ENCODE measurements at regions not wholly inside any gene's neighbourhood (a gene's known extent, or its start where the extent isn't known, plus 50 kb on each side); places are given as distances from the start of the nearest gene placed in this dataset.

DNA sequence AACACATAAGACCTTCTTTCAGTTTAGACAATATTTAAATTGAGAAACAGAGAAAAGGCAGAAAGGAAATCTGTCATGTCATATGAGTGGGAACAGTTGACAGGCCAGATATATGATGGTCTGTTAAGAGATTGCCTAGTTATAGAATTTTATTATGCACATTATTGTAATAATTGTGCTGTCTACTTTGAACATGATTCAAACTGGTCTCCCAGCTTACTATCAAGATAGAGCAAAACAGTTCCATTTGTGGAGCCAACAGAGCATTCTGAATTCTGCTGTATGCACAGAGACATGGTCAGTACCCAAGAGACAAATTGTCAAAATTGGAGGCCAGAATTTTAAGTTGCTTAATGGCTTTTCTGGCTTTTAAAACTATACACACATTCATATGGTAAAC is 139.4 kb downstream of the FBXO8 start:
- no peak for DNase-seq (ENCODE audit: low spot score)
- Mint-ChIP-seq H3K36me3 (ENCODE audit: low read depth) (no peaks in the 10 kb centered on the region), H3K4me1 (ENCODE audit: low read depth) (no peaks in the 10 kb centered on the region), H3K4me3 (ENCODE audit: low read depth) (no peak overlapping the region), H3K9me3 (no peaks in the 10 kb centered on the region), H3K27ac (no peak overlapping the region), H3K27me3 (ENCODE audit: low read depth) (peaks cover 1% of the 10 kb centered on the region)
- intact Hi-C loops (cut with micrococcal nuclease), result no loop called here

GRCh38 chr4:174141876-174142275 is 141.6 kb downstream of the FBXO8 start:
- Mint-ChIP-seq H3K4me3 (ENCODE audit: low read depth) (no peak overlapping the region), H3K36me3 (ENCODE audit: low read depth) (no peaks in the 10 kb centered on the region), H3K4me1 (ENCODE audit: low read depth) (no peaks in the 10 kb centered on the region), H3K27ac (no peak overlapping the region), H3K9me3 (no peaks in the 10 kb centered on the region), H3K27me3 (ENCODE audit: low read depth) (no peaks in the 10 kb centered on the region)
- no peak for DNase-seq (ENCODE audit: low spot score)
- intact Hi-C loops (cut with micrococcal nuclease), result no loop called here

- Mint-ChIP-seq H3K4me3 (ENCODE audit: low read depth) (no peak overlapping the region), H3K27ac (no peak overlapping the region), H3K27me3 (ENCODE audit: low read depth) (no peaks in the 10 kb centered on the region), H3K9me3 (no peaks in the 10 kb centered on the region), H3K4me1 (ENCODE audit: low read depth) (no peaks in the 10 kb centered on the region), H3K36me3 (ENCODE audit: low read depth) (no peaks in the 10 kb centered on the region)
- DNase-seq (ENCODE audit: low spot score), result no peak
- intact Hi-C loops (cut with micrococcal nuclease), result no loop called here
Observed at GRCh38 chr4:174138616-174139015, 144.9 kb downstream of the FBXO8 start.

GRCh38 chr4:174137698-174138097 is 145.8 kb downstream of the FBXO8 start:
- Mint-ChIP-seq H3K9me3 (no peaks in the 10 kb centered on the region), H3K27me3 (ENCODE audit: low read depth) (no peaks in the 10 kb centered on the region), H3K4me3 (ENCODE audit: low read depth) (no peak overlapping the region), H3K36me3 (ENCODE audit: low read depth) (no peaks in the 10 kb centered on the region), H3K27ac (no peak overlapping the region), H3K4me1 (ENCODE audit: low read depth) (no peaks in the 10 kb centered on the region)
- DNase-seq (ENCODE audit: low spot score), result no peak
- intact Hi-C loops (cut with micrococcal nuclease), result no loop called here

DNA sequence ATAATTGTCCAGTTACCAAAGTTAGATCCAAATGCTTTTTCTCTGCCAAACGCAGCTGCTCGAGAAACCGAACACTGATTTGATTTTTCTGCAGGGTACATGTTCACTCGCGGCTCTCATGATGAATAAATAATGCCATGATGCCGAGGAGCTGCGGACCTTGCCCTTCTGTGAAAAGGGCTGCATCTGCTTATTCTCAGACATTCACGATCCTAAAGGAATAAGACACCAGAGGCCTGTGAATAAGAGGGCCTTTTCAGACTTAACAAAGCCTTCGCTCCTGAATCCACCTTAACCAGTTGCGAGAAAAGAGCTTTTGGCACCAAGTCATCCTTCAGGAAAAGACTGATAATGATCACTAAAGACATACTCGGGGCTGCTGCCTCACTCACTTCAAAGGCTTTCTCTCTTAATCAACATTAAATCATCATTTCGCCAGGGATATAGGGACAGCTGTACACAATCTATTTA is 147.5 kb downstream of the FBXO8 start:
- H3K9me3 Mint-ChIP-seq, result no peaks in the 10 kb centered on the region
- DNase-seq (ENCODE audit: low spot score), result no peak
- H3K4me1 Mint-ChIP-seq (ENCODE audit: low read depth), result no peaks in the 10 kb centered on the region
- H3K4me3 Mint-ChIP-seq (ENCODE audit: low read depth), result no peak overlapping the region
- H3K27me3 Mint-ChIP-seq (ENCODE audit: low read depth), result no peaks in the 10 kb centered on the region
- H3K27ac Mint-ChIP-seq, result no peak overlapping the region
- no peaks in the 10 kb centered on the region for H3K36me3 Mint-ChIP-seq (ENCODE audit: low read depth)
- intact Hi-C loops (cut with micrococcal nuclease), result no loop called here

DNA sequence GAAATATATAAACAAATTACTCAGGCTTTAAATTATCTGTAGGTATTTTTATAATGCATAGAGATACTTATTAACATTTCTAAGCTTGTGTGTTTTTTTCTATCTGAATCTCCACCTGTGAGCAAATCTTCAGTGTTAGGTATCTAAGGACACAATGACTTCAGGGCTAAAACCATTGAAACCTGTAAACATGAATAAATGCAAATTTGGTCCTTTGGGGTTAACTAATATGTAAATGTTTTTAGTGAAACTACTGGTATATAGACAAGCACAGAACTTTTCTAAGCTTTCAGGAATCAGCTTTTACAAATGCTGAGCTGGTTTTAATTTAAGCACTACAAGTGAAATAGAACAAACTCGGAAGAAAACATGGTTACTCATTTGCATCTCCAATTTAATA is 147.9 kb downstream of the FBXO8 start:
- no peaks in the 10 kb centered on the region for H3K4me1 Mint-ChIP-seq (ENCODE audit: low read depth)
- intact Hi-C loops (cut with micrococcal nuclease), result no loop called here
- no peak for DNase-seq (ENCODE audit: low spot score)
- no peaks in the 10 kb centered on the region for H3K36me3 Mint-ChIP-seq (ENCODE audit: low read depth)
- H3K27me3 Mint-ChIP-seq (ENCODE audit: low read depth), result no peaks in the 10 kb centered on the region
- H3K4me3 Mint-ChIP-seq (ENCODE audit: low read depth), result no peak overlapping the region
- H3K27ac Mint-ChIP-seq, result no peak overlapping the region
- no peaks in the 10 kb centered on the region for H3K9me3 Mint-ChIP-seq

GRCh38 chr4:174134361-174134760 is 149.1 kb downstream of the FBXO8 start:
- H3K27ac Mint-ChIP-seq, result no peak overlapping the region
- DNase-seq (ENCODE audit: low spot score), result no peak
- H3K36me3 Mint-ChIP-seq (ENCODE audit: low read depth), result no peaks in the 10 kb centered on the region
- no peak overlapping the region for H3K4me3 Mint-ChIP-seq (ENCODE audit: low read depth)
- H3K4me1 Mint-ChIP-seq (ENCODE audit: low read depth), result no peaks in the 10 kb centered on the region
- intact Hi-C loops (cut with micrococcal nuclease), result no loop called here
- H3K9me3 Mint-ChIP-seq, result no peaks in the 10 kb centered on the region
- no peaks in the 10 kb centered on the region for H3K27me3 Mint-ChIP-seq (ENCODE audit: low read depth)

GRCh38 chr4:174133551-174133950 is 149.9 kb downstream of the FBXO8 start:
- Mint-ChIP-seq H3K4me3 (ENCODE audit: low read depth) (no peak overlapping the region), H3K9me3 (no peaks in the 10 kb centered on the region), H3K27me3 (ENCODE audit: low read depth) (no peaks in the 10 kb centered on the region), H3K4me1 (ENCODE audit: low read depth) (no peaks in the 10 kb centered on the region), H3K36me3 (ENCODE audit: low read depth) (no peaks in the 10 kb centered on the region), H3K27ac (no peak overlapping the region)
- no peak for DNase-seq (ENCODE audit: low spot score)
- intact Hi-C loops (cut with micrococcal nuclease), result no loop called here

DNA sequence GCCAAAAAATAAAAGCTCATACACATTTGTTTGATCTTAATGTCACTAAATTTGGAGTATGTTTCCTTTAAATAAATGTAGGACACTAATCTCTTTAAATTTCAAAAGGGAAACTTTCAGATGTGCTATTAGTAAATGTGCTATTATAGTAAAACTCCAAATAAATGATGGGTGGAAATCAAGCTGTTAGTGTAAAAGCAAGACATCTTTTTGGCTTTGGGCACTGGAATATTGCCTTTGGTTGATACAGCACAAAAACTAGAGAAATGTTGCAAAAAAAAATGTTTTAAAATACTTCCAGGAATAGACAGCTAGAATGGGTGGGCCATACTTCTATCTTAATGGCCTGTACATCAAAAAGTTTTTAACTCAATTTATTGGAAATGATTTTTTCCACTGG is 151.6 kb downstream of the FBXO8 start:
- no peaks in the 10 kb centered on the region for H3K9me3 Mint-ChIP-seq
- no peaks in the 10 kb centered on the region for H3K36me3 Mint-ChIP-seq (ENCODE audit: low read depth)
- no peaks in the 10 kb centered on the region for H3K27me3 Mint-ChIP-seq (ENCODE audit: low read depth)
- H3K27ac Mint-ChIP-seq, result no peak overlapping the region
- no peak overlapping the region for H3K4me3 Mint-ChIP-seq (ENCODE audit: low read depth)
- DNase-seq (ENCODE audit: low spot score), result no peak
- intact Hi-C loops (cut with micrococcal nuclease), result no loop called here
- no peaks in the 10 kb centered on the region for H3K4me1 Mint-ChIP-seq (ENCODE audit: low read depth)

- intact Hi-C loops (cut with micrococcal nuclease), result no loop called here
- DNase-seq (ENCODE audit: low spot score), result no peak
- H3K27me3 Mint-ChIP-seq (ENCODE audit: low read depth), result peaks cover 12% of the 10 kb centered on the region
- no peak overlapping the region for H3K27ac Mint-ChIP-seq
- H3K4me3 Mint-ChIP-seq (ENCODE audit: low read depth), result no peak overlapping the region
- H3K9me3 Mint-ChIP-seq, result no peaks in the 10 kb centered on the region
- peaks cover 4% of the 10 kb centered on the region for H3K4me1 Mint-ChIP-seq (ENCODE audit: low read depth)
- no peaks in the 10 kb centered on the region for H3K36me3 Mint-ChIP-seq (ENCODE audit: low read depth)
Observed at GRCh38 chr4:174122705-174123104, 160.8 kb downstream of the FBXO8 start.

GRCh38 chr4:174120446-174121295 is 162.8 kb downstream of the FBXO8 start:
- no peak for DNase-seq (ENCODE audit: low spot score)
- intact Hi-C loops (cut with micrococcal nuclease), result no loop called here
- Mint-ChIP-seq H3K27ac (no peak overlapping the region), H3K27me3 (ENCODE audit: low read depth) (peaks cover 12% of the 10 kb centered on the region), H3K36me3 (ENCODE audit: low read depth) (no peaks in the 10 kb centered on the region), H3K4me1 (ENCODE audit: low read depth) (peaks cover 4% of the 10 kb centered on the region), H3K4me3 (ENCODE audit: low read depth) (no peak overlapping the region), H3K9me3 (no peaks in the 10 kb centered on the region)

- Mint-ChIP-seq H3K27me3 (ENCODE audit: low read depth) (peaks cover 8% of the 10 kb centered on the region), H3K9me3 (no peaks in the 10 kb centered on the region), H3K27ac (no peak overlapping the region), H3K4me3 (ENCODE audit: low read depth) (no peak overlapping the region), H3K36me3 (ENCODE audit: low read depth) (no peaks in the 10 kb centered on the region), H3K4me1 (ENCODE audit: low read depth) (peaks cover 4% of the 10 kb centered on the region)
- intact Hi-C loops (cut with micrococcal nuclease), result no loop called here
- DNase-seq (ENCODE audit: low spot score), result no peak
Observed at GRCh38 chr4:174119830-174120229, 163.6 kb downstream of the FBXO8 start.

DNA sequence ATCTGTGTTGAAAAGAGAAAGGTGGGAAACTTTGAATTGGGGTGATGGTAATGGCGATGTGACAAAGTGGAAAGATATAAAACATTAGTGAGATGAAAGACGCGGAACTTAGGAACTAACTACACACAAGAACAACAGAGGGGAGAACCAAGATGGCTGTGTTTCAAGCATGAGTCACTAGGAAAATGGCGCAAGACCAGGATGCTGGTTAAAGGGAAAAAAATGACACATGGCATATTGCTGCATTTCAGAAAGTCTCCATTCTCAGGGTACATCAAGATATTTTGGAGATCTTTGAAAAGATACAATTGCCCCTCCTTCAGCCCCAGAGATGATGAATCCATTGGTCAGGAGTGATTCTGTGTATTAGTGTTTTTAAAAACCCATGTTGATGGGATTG is 164.4 kb downstream of the FBXO8 start:
- H3K27me3 Mint-ChIP-seq (ENCODE audit: low read depth), result peaks cover 5% of the 10 kb centered on the region
- no peaks in the 10 kb centered on the region for H3K36me3 Mint-ChIP-seq (ENCODE audit: low read depth)
- intact Hi-C loops (cut with micrococcal nuclease), result no loop called here
- no peak overlapping the region for H3K4me3 Mint-ChIP-seq (ENCODE audit: low read depth)
- H3K4me1 Mint-ChIP-seq (ENCODE audit: low read depth), result peaks cover 4% of the 10 kb centered on the region
- no peak overlapping the region for H3K27ac Mint-ChIP-seq
- DNase-seq (ENCODE audit: low spot score), result no peak
- no peaks in the 10 kb centered on the region for H3K9me3 Mint-ChIP-seq
